HG02970 (cell line): ENCODE measurements at regions not wholly inside any gene's neighbourhood (a gene's known extent, or its start where the extent isn't known, plus 50 kb on each side); places are given as distances from the start of the nearest gene placed in this dataset.
"Not testable (repeated sequence)": the region's sequence is repeated elsewhere in the genome, so short reads cannot be mapped to it uniquely, and the experiment has no call there.

Experiments used
- ATAC-seq: cut with Tn5 transposase; IDR thresholded peaks from one replicate; pipeline ENCODE4 v1.9.1; 2021; ENCODE audit warnings: mild to moderate bottlenecking, moderate library complexity, moderate number of reproducible peaks; ENCODE audit not compliant: unreplicated experiment, low FRiP score

GRCh38 chr9:115425601-115426000 is 307.6 kb upstream of the TNC start:
- ATAC-seq = no peak

GRCh38 chr9:115437418-115437817 is 319.5 kb upstream of the TNC start:
- ATAC-seq = no peak

- no peak for ATAC-seq
Measured at GRCh38 chr9:115439641-115440040, 321.7 kb upstream of the TNC start.

GRCh38 chr9:115442054-115442453 is 324.1 kb upstream of the TNC start:
- no peak for ATAC-seq

GRCh38 chr9:115443890-115444289 is 325.9 kb upstream of the TNC start:
- no peak for ATAC-seq

GRCh38 chr9:115444959-115445358 is 327.0 kb upstream of the TNC start:
- ATAC-seq = no peak

- no peak for ATAC-seq
Measured at GRCh38 chr9:115445655-115446054, 327.7 kb upstream of the TNC start.

GRCh38 chr9:115456515-115456914 is 338.6 kb upstream of the TNC start:
- no peak for ATAC-seq

GRCh38 chr9:115461280-115461679 is 343.3 kb upstream of the TNC start:
- ATAC-seq = no peak

GRCh38 chr9:115462623-115463022 is 344.7 kb upstream of the TNC start:
- ATAC-seq = no peak

GRCh38 chr9:115466756-115467155 is 348.8 kb upstream of the TNC start:
- ATAC-seq = no peak

- no peak for ATAC-seq
Measured at GRCh38 chr9:115469841-115470240, 351.9 kb upstream of the TNC start.

GRCh38 chr9:115473032-115473431 is 355.1 kb upstream of the TNC start:
- not testable (repeated sequence) for ATAC-seq

GRCh38 chr9:115481769-115482168 is 363.8 kb upstream of the TNC start:
- no peak for ATAC-seq

- ATAC-seq = no peak
Measured at GRCh38 chr9:115482747-115483146, 364.8 kb upstream of the TNC start.

GRCh38 chr9:115492869-115493268 is 374.9 kb upstream of the TNC start:
- ATAC-seq = no peak

GRCh38 chr9:115494393-115494792 is 376.4 kb upstream of the TNC start:
- ATAC-seq = no peak

- ATAC-seq = no peak
Measured at GRCh38 chr9:115495052-115495635, 377.2 kb upstream of the TNC start.

GRCh38 chr9:115495836-115496235 is 377.9 kb upstream of the TNC start:
- no peak for ATAC-seq

- ATAC-seq = no peak
Measured at GRCh38 chr9:115498303-115498702, 380.3 kb upstream of the TNC start.

GRCh38 chr9:115507148-115507547 is 389.2 kb upstream of the TNC start:
- ATAC-seq = no peak

- ATAC-seq = no peak
Measured at GRCh38 chr9:115513148-115513547, 395.2 kb upstream of the TNC start.

GRCh38 chr9:115514454-115514853 is 396.5 kb upstream of the TNC start:
- ATAC-seq = no peak
